EL (cell line): ENCODE measurements at regions not wholly inside any gene's neighbourhood (a gene's known extent, or its start where the extent isn't known, plus 50 kb on each side); places are given as distances from the start of the nearest gene placed in this dataset.
A peak's percentile ranks its signal among the peaks of the same experiment; 100 is the strongest.

Source experiments
- DNase-seq: peaks from one replicate; pipeline ENCODE4 v3.0.0-alpha.2; 2016

- peak; percentile 68 for DNase-seq
Observed at GRCh38 chr2:217289907-217290280, 430.0 kb upstream of the TNP1 start.

DNA sequence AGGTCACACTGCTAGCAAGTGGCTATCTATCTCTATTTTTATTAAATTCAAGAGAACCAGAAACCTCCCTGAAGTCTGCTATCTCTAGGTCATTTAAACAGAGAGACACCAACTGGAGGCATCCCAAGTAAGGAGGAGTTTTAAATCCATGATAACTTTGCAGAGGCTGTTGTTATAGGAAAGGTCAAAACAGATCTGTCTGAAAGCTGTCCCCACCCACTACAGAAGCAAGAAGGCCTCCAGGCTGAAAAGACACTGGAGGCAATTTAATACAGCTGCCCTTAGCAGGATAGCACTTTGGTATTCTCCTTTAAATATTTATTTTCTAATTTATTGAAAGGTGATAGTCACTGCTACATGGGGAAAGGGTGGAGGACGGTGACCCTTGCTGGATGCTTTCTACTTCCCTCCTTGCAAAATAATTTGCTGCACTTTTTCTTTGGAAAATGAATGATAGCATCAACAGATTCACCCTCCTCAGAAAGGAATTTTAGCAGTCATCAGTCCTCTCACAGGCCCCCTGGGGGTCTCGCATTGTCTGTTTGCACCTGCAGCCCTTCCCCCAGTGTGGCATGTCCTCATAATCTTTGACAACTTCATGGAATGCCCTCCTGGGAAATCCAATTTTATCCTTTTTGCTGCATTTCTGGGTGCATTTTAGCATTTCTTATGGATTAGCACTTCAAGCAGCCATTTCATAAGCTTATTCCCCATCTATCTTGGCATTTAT lies 429.5 kb upstream of the TNP1 start:
- DNase-seq = no peak

DNA sequence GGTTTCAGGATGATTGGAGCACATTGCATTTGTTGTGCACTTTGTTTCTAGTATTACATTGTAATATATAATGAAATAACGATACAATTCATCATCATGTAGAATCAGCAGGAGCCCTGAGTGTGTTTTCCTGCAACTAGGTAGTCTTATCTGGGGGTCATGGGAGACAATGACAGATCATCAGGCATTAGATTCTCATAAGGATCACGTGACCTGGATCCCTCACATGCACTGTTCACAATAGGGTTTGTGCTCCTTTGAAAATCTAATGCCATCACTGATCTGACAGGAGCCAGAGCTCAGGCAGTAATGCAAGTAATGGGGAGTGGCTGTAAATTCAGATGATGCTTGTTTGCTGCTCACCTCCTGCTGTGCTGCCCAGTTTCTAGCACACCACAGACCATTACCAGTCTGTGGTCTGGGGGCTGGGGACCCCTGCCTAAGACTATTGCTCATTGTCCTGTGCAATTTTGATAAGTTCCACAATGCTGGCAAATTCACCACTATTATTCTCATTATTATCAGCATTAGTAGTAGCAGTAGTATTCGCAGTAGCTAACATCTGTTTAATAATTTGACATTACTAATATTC lies 428.7 kb upstream of the TNP1 start:
- no peak for DNase-seq

- DNase-seq = peak; percentile 89
Observed at GRCh38 chr2:217286833-217287232, 427.0 kb upstream of the TNP1 start.

DNA sequence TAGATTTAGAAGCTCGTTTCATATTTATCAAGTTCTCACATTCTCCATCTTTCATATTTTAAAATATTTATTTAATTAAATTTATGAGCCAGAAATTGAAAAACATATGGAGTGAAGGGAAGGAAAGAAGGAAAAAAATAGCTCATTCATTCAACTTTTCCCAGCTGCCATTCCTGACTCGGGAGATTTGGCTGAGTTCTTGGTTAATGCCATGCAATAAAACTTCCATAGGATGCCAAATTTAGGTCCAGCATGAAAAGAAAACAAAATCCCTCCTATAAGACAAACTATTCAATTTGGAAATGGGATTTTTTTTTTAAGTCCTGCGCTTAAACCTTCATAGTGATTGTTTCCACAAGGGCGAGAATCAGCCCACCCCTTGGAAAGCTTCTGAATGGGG lies 426.1 kb upstream of the TNP1 start:
- no peak for DNase-seq

GRCh38 chr2:217283460-217283859 lies 423.6 kb upstream of the TNP1 start:
- no peak for DNase-seq

GRCh38 chr2:217282531-217282930 lies 422.7 kb upstream of the TNP1 start:
- peak; percentile 49 for DNase-seq

DNA sequence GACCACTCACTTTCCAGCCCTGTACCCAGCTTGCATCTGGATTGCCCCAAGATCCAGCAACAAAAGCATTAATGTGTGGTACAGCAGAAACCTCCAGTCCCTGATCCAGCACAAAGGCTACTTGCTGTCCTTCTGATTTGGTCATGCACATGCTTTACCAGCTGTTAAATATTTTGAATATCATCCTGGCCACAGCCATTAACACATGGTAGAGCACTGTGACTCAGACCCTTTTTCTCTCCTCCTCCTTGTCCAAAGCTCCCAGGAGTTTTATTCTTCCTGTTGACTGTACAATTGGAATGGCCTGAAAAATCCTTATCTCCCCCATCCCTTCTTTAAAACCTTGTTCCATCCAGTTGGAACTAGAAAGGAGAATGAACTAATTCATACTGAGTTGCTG lies 419.7 kb upstream of the TNP1 start:
- DNase-seq = peak; percentile 95

DNA sequence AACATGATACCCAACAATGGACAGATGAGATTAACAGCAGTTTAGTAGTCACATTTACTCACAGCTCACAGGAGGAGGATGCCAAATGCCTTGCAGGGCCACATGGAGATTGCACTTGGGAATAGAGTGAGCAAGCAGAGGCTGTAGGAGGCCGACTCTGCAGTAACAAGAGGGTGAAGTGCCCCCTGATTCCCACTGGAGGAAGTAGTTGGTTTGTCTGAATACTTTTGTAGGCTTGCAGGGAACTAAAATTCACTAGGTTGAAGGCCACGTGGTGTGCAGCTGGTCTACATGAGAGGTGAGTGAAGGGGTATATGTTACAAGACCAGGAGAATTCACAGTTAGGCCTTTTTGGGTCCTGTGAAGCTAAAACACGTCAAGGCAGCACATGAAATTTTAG lies 419.3 kb upstream of the TNP1 start:
- DNase-seq = peak; percentile 48

DNA sequence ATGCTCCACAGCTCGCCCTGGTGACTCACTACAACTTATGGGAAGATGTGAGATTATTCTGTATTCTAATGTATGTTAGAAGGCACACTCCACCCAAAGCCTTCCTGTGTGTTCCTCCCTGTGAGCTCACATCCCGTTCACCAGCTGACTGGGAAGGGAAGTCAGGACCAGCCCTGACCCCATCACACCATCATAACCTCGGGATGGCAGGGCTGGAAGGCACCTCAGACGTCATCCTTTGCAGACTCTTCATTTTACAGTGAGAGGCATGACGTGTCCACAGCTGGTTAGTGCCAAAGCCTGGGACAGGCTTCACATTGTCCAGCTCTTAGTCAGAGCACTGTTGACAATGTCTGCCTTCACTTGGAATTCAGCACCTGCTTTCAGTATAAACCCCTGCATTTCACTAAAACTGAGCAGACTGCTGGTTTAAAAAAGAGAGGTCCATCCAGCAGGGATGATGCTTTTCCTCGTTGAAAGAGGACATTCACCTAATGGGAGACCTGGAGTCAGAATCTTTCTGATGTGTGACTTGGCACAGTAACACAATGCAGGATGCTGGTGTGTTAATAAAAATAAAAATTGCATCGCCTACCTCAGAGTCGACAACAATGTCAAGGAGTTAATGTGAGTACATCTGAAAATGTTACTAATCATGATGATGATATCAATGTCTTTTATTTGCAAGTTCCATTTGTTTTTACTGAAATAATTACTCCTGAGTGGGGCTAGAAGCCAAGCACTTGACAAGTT lies 418.0 kb upstream of the TNP1 start:
- peak; percentile 99 for DNase-seq

GRCh38 chr2:217276433-217276832 lies 416.6 kb upstream of the TNP1 start:
- no peak for DNase-seq

- no peak for DNase-seq
Observed at GRCh38 chr2:217275091-217275490, 415.2 kb upstream of the TNP1 start.

GRCh38 chr2:217274578-217274977 lies 414.7 kb upstream of the TNP1 start:
- DNase-seq = no peak

DNA sequence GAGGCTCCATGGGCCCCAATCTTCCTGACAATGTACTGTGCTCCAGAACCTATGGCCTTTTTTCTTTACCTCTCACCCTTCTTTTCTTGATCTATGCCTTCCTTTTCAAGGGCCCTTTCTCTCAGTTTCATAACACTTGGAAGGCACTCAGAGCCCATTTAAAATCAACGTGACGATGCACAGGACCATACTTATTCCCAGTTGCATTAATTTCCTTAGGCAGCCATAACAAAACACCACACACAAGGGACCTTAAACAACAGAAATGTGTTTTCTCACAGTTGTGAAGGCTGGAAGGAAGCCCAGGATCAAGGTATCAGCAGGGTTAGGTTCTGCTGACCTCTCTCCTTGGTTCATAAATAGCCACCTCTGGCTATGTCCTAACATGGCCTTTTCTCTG lies 414.0 kb upstream of the TNP1 start:
- no peak for DNase-seq

GRCh38 chr2:217273162-217273561 lies 413.3 kb upstream of the TNP1 start:
- DNase-seq = no peak

DNA sequence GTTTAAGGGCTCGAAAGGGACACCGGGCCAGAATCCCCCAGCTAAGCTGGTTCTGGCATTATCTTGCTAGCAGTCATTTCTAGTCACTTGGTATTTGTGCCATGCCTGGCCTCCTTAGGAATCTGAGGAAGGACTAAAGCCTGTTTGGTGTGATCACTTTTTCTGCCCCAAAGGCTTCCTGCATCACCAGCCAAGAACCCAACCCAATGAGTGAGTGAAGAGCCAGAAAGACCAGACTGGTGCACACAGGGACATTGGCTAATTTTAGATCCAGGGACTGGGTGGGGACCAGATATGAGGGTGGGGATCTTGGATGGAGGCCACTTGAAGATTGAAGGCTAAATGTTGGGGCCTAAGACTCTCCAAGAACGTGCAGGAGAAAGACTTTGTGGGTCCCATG lies 411.9 kb upstream of the TNP1 start:
- DNase-seq = no peak

DNA sequence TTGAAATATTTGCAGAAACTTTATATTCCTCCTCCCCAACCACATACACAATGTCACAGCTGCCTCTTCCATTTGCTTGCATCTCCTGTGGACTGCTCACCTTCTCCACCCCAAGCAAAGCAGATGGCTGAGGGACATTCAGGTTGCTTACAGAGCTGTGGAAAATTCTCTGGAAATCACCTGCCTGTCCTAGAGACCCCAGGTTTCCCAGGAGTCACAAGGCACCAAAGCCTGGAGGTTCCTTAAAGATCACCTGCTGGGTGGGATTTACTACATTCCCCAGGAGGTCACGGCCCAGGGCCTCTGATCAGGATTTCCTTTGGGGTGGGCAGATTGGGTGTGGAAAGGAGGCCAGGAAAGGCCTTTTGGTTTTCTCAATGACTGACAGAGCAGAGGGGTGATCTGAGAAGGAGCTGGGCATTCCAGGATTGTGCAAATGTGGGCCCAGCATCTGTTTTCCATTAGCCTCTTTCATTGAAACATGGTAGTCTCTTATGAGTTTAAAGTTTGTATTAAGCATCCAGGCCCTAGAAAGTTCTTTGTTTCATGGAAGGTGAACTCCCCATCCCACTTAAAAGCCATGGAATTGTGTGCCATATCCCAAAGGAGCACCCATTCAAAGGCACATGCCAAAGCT lies 410.7 kb upstream of the TNP1 start:
- DNase-seq = peak; percentile 32

DNA sequence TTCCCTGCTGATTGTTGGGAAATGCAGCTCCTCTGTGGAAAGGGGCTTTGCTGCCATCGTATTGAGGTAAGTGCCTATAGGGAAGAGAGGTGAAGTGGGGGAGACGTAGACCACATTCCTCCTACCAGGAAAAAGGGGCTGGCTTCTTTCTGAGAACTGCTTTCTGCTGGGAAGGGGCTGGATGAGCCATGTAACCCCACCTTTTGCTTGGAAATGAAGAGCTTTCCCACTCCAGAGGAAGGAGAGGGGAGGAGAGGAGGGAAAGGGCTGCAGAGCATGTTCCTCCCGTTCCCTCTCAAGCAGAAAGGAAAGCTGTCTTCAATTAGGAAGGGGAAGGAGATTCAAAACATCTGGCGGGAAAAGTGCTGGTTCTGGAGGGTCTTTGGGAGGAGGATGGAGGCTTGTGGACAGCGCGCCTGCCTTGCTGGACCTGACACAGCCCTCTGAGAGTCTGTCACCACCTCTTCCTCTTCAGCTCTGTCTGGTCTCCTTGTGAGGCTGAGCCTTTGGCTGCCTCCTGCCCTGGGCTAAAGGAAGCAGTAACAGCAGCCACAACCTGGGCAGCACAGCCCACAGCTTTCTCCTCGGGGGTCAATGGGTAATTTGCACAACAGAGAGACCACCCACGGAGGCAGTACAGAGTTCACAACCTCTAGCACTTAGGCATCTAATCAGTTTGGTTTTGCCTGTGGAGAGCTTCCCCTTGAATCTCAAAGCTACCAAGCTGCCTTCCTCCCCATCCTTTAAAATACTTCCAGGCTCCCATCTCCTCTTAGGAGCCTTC lies 410.0 kb upstream of the TNP1 start:
- DNase-seq = no peak

- DNase-seq = no peak
Observed at GRCh38 chr2:217268978-217269377, 409.1 kb upstream of the TNP1 start.

DNA sequence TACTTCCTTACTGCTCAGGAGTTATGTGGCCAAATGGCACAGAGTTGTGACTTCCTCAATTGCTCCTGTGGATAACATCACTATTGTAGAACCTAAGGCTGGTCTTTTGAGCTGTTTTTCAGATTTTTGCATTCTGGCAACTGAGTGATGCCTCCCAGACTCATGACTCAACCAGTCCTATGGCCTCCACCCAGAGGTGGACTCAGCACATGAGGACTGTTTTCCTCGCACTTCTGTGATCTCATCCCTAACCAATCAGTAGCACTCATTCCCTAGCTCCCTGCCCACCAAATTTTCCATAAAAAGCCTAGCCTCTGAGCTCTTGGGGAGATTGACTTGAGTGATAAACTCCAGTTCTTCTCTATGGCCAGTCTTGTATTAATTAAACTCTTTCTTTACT lies 407.9 kb upstream of the TNP1 start:
- DNase-seq = no peak

GRCh38 chr2:217263756-217264155 lies 403.9 kb upstream of the TNP1 start:
- no peak for DNase-seq

DNA sequence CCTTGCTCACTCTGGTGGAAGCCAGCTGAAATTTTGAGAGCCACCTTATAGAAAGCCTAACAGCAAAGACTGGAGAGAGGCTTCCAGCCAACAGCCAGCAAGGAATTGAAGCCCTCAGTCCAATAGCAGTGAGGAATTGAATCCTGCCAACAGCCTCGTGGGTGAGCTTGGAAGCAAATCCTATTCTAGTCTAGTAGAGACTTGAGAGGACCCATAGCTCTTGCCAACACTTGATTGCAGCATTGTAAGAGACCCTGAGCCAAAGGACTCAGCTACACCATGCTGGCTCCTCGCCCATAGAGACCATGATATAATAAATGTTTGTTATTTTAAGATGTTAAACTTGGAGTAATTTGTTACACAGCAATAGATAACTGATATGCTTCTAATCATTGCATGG lies 403.0 kb upstream of the TNP1 start:
- DNase-seq = no peak

GRCh38 chr2:217261452-217261851 lies 401.6 kb upstream of the TNP1 start:
- peak; percentile 26 for DNase-seq
